OCI-LY7 (cell line): ENCODE measurements at regions not wholly inside any gene's neighbourhood (a gene's known extent, or its start where the extent isn't known, plus 50 kb on each side); places are given as distances from the start of the nearest gene placed in this dataset.

ENCODE experiments used
- EZH2phosphoT487 ChIP-seq: fragments of 200-600 bp; sonication (generic); IDR thresholded peaks from 2 replicates; pipeline ENCODE4 v1.6.1; 2018; ENCODE audit warnings: low read depth, borderline replicate concordance, mild to moderate bottlenecking, mixed run types, antibody characterized with exemption, low read length, moderate library complexity, mixed read lengths
- TF ChIP-seq, protein P1 (sequence below): fragments of 200-600 bp; sonication (generic); conservative IDR thresholded peaks from 2 replicates; pipeline ENCODE4 v1.5.1; 2014; ENCODE audit warnings: mild to moderate bottlenecking, antibody characterized with exemption, low read length, moderate library complexity, mixed read lengths

- TF ChIP-seq, protein P1, sequence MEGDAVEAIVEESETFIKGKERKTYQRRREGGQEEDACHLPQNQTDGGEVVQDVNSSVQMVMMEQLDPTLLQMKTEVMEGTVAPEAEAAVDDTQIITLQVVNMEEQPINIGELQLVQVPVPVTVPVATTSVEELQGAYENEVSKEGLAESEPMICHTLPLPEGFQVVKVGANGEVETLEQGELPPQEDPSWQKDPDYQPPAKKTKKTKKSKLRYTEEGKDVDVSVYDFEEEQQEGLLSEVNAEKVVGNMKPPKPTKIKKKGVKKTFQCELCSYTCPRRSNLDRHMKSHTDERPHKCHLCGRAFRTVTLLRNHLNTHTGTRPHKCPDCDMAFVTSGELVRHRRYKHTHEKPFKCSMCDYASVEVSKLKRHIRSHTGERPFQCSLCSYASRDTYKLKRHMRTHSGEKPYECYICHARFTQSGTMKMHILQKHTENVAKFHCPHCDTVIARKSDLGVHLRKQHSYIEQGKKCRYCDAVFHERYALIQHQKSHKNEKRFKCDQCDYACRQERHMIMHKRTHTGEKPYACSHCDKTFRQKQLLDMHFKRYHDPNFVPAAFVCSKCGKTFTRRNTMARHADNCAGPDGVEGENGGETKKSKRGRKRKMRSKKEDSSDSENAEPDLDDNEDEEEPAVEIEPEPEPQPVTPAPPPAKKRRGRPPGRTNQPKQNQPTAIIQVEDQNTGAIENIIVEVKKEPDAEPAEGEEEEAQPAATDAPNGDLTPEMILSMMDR: no peak
- TF ChIP-seq EZH2phosphoT487: no peak
These were observed 232.6 kb downstream of the VRK1 start for GRCh38 chr14:97029800-97030199.
